ENCODE measurements at regions not wholly inside any gene's neighbourhood (a gene's known extent, or its start where the extent isn't known, plus 50 kb on each side); places are given as distances from the start of the nearest gene placed in this dataset.

GRCh38 chr11:70525466-70525865 is 127.1 kb downstream of the CTTN start:
- H3K4me3 ChIP-seq (ENCODE audit: low read depth, low read length): no peak overlapping the region
- TF ChIP-seq, protein P1, sequence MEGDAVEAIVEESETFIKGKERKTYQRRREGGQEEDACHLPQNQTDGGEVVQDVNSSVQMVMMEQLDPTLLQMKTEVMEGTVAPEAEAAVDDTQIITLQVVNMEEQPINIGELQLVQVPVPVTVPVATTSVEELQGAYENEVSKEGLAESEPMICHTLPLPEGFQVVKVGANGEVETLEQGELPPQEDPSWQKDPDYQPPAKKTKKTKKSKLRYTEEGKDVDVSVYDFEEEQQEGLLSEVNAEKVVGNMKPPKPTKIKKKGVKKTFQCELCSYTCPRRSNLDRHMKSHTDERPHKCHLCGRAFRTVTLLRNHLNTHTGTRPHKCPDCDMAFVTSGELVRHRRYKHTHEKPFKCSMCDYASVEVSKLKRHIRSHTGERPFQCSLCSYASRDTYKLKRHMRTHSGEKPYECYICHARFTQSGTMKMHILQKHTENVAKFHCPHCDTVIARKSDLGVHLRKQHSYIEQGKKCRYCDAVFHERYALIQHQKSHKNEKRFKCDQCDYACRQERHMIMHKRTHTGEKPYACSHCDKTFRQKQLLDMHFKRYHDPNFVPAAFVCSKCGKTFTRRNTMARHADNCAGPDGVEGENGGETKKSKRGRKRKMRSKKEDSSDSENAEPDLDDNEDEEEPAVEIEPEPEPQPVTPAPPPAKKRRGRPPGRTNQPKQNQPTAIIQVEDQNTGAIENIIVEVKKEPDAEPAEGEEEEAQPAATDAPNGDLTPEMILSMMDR (IDR thresholded peaks at IDR 0.05; ENCODE audit: low read depth, low read length): no peak
- no peak for TF ChIP-seq MYC (IDR thresholded peaks at IDR 0.05; ENCODE audit: low read depth, low read length)
- TF ChIP-seq MAX (IDR thresholded peaks at IDR 0.05; ENCODE audit: low read depth, low read length): no peak
- TF ChIP-seq POLR2A (IDR thresholded peaks at IDR 0.05; ENCODE audit: extremely low read depth, insufficient read length): no peak
- DNase-seq (ENCODE audit: low read depth): no peak

GRCh38 chr11:70526116-70527045 is 128.1 kb downstream of the CTTN start:
- no peak for DNase-seq (ENCODE audit: low read depth)
- TF ChIP-seq, protein P1 (IDR thresholded peaks at IDR 0.05; ENCODE audit: low read depth, low read length): no peak
- TF ChIP-seq MYC (IDR thresholded peaks at IDR 0.05; ENCODE audit: low read depth, low read length) (no peak), MAX (IDR thresholded peaks at IDR 0.05; ENCODE audit: low read depth, low read length) (no peak), POLR2A (IDR thresholded peaks at IDR 0.05; ENCODE audit: extremely low read depth, insufficient read length) (no peak)
- H3K4me3 ChIP-seq (ENCODE audit: low read depth, low read length): no peak overlapping the region

DNA sequence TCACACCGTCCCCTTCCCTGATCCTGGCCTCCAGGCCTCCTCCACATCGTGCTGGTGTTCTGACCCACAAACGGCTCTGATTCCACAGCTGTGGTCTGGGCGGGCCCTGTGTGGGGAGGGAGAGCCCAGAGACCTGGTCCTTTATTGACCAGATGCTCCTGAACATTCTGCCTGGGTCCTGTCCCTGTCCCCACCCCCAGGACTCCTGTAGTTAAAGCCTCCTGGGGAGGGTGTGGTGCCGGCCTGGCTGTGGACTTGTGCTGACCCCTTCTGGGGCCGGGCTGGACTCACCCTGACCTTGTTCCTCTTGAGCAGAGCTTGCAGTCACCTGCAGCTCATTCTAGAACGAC is 128.7 kb downstream of the CTTN start:
- TF ChIP-seq, protein P1 (IDR thresholded peaks at IDR 0.05; ENCODE audit: low read depth, low read length): no peak
- TF ChIP-seq MAX (IDR thresholded peaks at IDR 0.05; ENCODE audit: low read depth, low read length) (no peak), MYC (IDR thresholded peaks at IDR 0.05; ENCODE audit: low read depth, low read length) (no peak), POLR2A (IDR thresholded peaks at IDR 0.05; ENCODE audit: extremely low read depth, insufficient read length) (no peak)
- no peak overlapping the region for H3K4me3 ChIP-seq (ENCODE audit: low read depth, low read length)
- DNase-seq (ENCODE audit: low read depth): no peak

- DNase-seq (ENCODE audit: low read depth): no peak
- TF ChIP-seq, protein P1 (IDR thresholded peaks at IDR 0.05; ENCODE audit: low read depth, low read length): no peak
- TF ChIP-seq MAX (IDR thresholded peaks at IDR 0.05; ENCODE audit: low read depth, low read length) (no peak), MYC (IDR thresholded peaks at IDR 0.05; ENCODE audit: low read depth, low read length) (no peak), POLR2A (IDR thresholded peaks at IDR 0.05; ENCODE audit: extremely low read depth, insufficient read length) (no peak)
- no peak overlapping the region for H3K4me3 ChIP-seq (ENCODE audit: low read depth, low read length)
Observed at GRCh38 chr11:70527429-70528045, 129.2 kb downstream of the CTTN start.

- no peak overlapping the region for H3K4me3 ChIP-seq (ENCODE audit: low read depth, low read length)
- TF ChIP-seq MAX (IDR thresholded peaks at IDR 0.05; ENCODE audit: low read depth, low read length): no peak
- TF ChIP-seq MYC (IDR thresholded peaks at IDR 0.05; ENCODE audit: low read depth, low read length): no peak
- TF ChIP-seq, protein P1 (IDR thresholded peaks at IDR 0.05; ENCODE audit: low read depth, low read length): no peak
- TF ChIP-seq POLR2A (IDR thresholded peaks at IDR 0.05; ENCODE audit: extremely low read depth, insufficient read length): no peak
- DNase-seq (ENCODE audit: low read depth): no peak
Observed at GRCh38 chr11:70528046-70528793, 129.9 kb downstream of the CTTN start.

Measured in NB4 (cell line).